RWPE2 (cell line): ENCODE measurements at regions not wholly inside any gene's neighbourhood (a gene's known extent, or its start where the extent isn't known, plus 50 kb on each side); places are given as distances from the start of the nearest gene placed in this dataset.
"Not testable (repeated sequence)": the region's sequence is repeated elsewhere in the genome, so short reads cannot be mapped to it uniquely, and the experiment has no call there.

ENCODE experiments used
- ATAC-seq: fragments of 200-7000 bp; cut with Tn5 transposase; 3 replicates; pipeline ENCODE4 v1.9.1; 2021; ENCODE audit warnings: low read depth
- DNase-seq: peaks from one replicate; pipeline ENCODE4 v3.0.0-alpha.2; 2020; ENCODE audit warnings: low spot score
- H3K27ac ChIP-seq: fragments of 450-650 bp; 2 replicates; pipeline ENCODE4 v1.5.1; 2017; ENCODE audit warnings: mild to moderate bottlenecking; ENCODE audit not compliant: poor library complexity, severe bottlenecking
- H3K27me3 ChIP-seq: fragments of 250-450 bp; sonication (Bioruptor Pico); 2 replicates; pipeline ENCODE4 v1.5.1; 2021; ENCODE audit warnings: mild to moderate bottlenecking, moderate library complexity; ENCODE audit not compliant: insufficient read depth, poor library complexity, severe bottlenecking
- H3K36me3 ChIP-seq: fragments of 250-450 bp; sonication (Bioruptor Pico); 2 replicates; pipeline ENCODE4 v1.5.1; 2020; ENCODE audit warnings: low read depth, mild to moderate bottlenecking, moderate library complexity
- H3K4me1 ChIP-seq: fragments of 250-450 bp; sonication (Bioruptor Pico); 2 replicates; pipeline ENCODE4 v1.5.1; 2021; ENCODE audit warnings: mild to moderate bottlenecking, moderate library complexity; ENCODE audit not compliant: insufficient read depth, poor library complexity, severe bottlenecking
- H3K4me3 ChIP-seq: fragments of 250-450 bp; sonication (Bioruptor Pico); 2 replicates; pipeline ENCODE4 v1.5.1; 2021; ENCODE audit warnings: mild to moderate bottlenecking, moderate library complexity; ENCODE audit not compliant: severe bottlenecking
- H3K9me3 ChIP-seq: fragments of 250-450 bp; sonication (Bioruptor Pico); 2 replicates; pipeline ENCODE4 v1.5.1; 2021; ENCODE audit warnings: mild to moderate bottlenecking, moderate library complexity; ENCODE audit not compliant: severe bottlenecking
- TF ChIP-seq, protein P1 (sequence below): fragments of 450-650 bp; IDR thresholded peaks from one replicate; pipeline ENCODE4 v1.5.1; 2017; ENCODE audit warnings: mild to moderate bottlenecking, moderate library complexity; ENCODE audit not compliant: poor library complexity, severe bottlenecking

DNA sequence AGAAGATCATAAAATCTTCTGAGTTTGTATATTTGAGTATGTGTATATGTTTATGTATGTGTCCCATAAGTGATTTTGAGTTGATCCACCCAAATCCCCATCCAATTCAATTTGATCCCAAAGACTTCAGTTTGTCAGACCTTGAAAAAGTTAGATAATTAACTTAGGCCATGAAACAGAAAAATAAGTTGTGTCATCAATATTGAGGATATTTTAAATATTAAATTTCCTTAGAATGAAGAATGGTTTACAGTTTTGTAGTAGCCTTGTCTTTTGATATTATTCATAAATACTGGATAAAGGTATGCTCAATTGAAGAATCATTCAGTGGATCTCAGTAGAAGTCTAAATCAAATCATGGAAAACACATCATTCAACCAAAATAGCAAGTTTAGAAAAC, 864.4 kb upstream of the INTU start:
- Histone ChIP-seq H3K27ac (no peak overlapping the region), H3K4me1 (no peaks in the 10 kb centered on the region), H3K4me3 (no peak overlapping the region), H3K9me3 (no peaks in the 10 kb centered on the region), H3K36me3 (no peaks in the 10 kb centered on the region), H3K27me3 (no peaks in the 10 kb centered on the region)
- ATAC-seq (no peak), DNase-seq (no peak)
- TF ChIP-seq, protein P1, sequence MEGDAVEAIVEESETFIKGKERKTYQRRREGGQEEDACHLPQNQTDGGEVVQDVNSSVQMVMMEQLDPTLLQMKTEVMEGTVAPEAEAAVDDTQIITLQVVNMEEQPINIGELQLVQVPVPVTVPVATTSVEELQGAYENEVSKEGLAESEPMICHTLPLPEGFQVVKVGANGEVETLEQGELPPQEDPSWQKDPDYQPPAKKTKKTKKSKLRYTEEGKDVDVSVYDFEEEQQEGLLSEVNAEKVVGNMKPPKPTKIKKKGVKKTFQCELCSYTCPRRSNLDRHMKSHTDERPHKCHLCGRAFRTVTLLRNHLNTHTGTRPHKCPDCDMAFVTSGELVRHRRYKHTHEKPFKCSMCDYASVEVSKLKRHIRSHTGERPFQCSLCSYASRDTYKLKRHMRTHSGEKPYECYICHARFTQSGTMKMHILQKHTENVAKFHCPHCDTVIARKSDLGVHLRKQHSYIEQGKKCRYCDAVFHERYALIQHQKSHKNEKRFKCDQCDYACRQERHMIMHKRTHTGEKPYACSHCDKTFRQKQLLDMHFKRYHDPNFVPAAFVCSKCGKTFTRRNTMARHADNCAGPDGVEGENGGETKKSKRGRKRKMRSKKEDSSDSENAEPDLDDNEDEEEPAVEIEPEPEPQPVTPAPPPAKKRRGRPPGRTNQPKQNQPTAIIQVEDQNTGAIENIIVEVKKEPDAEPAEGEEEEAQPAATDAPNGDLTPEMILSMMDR = no peak

DNA sequence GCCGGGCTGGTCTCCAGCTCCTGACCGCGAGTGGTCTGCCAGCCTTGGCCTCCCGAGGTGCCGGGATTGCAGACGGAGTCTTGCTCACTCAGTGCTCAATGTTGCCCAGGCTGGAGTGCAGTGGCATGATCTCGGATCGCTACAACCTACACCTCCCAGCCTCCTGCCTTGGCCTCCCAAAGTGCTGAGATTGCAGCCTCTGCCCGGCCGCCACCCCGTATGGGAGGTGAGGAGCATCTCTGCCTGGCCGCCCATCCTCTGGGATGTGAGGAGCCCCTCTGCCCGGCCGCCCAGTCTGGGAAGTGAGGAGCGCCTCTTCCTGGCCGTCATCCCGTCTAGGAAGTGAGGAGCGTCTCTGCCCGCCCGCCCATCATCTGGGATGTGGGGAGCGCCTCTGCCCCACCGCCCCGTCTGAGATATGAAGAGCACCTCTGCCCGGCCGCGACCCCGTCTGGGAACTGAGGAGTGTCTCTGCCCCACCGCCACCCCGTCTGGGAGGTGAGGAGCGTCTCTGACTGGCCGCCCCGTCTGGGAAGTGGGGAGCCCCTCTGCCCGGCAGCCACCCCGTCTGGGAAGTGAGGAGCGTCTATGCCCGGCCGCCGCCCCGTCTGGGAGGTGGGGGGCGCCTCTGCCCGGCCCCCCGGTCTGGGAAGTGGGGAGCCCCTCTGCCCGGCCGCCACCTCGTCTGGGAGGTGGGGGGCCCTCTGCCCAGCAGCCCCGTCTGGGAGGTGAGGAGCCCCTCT, 861.8 kb upstream of the INTU start:
- not testable (repeated sequence) for H3K36me3 ChIP-seq, ATAC-seq, DNase-seq, H3K27ac ChIP-seq, H3K27me3 ChIP-seq, H3K4me3 ChIP-seq, H3K9me3 ChIP-seq, H3K4me1 ChIP-seq

DNA sequence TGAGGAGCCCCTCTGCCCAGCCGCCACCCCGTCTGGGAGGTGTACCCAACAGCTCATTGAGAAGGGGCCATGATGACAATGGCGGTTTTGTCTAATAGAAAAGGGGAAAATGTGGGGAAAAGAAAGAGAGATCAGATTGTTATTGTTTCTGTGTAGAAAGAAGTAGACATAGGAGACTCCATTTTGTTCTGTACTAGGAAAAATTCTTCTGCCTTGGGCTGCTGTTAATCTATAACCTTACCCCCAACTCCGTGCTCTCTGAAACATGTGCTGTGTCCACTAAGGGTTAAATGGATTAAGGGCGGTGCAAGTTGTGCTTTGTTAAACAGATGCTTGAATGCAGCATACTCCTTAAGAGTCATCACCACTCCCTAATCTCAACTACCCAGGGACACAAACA, 861.1 kb upstream of the INTU start:
- ATAC-seq, DNase-seq, H3K27me3 ChIP-seq: not testable (repeated sequence)

DNA sequence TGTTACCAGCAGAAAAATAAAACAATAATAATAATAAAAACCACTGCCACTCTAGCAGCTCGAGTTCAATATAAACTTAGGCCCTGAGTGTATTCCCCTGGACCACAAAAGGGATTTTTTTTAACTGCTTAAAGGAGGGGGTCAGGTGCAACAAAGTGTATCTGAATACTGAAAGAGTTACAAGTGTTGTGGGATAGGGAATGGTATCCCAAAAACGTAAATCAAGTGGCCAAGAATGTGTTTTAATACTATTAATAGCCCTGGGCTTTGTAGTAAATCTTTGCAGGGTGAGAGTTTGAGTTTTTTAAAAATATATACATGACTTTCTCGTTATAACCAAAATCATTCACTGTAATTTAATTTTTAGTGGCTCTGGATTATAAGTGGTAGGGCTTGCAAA, 860.1 kb upstream of the INTU start:
- Histone ChIP-seq H3K27ac (no peak overlapping the region), H3K36me3 (no peaks in the 10 kb centered on the region; the same call in 1 of the 2 replicates), H3K4me1 (peaks cover under 1% of the 10 kb centered on the region), H3K4me3 (no peak overlapping the region), H3K27me3 (no peaks in the 10 kb centered on the region), H3K9me3 (no peaks in the 10 kb centered on the region)
- ATAC-seq (no peak), DNase-seq (no peak)
- TF ChIP-seq, protein P1 = no peak

More for the DNA sequence above, 861.1 kb upstream of the INTU start:
- not testable (repeated sequence) for H3K27ac ChIP-seq, H3K36me3 ChIP-seq, H3K4me3 ChIP-seq, H3K4me1 ChIP-seq, H3K9me3 ChIP-seq

DNA sequence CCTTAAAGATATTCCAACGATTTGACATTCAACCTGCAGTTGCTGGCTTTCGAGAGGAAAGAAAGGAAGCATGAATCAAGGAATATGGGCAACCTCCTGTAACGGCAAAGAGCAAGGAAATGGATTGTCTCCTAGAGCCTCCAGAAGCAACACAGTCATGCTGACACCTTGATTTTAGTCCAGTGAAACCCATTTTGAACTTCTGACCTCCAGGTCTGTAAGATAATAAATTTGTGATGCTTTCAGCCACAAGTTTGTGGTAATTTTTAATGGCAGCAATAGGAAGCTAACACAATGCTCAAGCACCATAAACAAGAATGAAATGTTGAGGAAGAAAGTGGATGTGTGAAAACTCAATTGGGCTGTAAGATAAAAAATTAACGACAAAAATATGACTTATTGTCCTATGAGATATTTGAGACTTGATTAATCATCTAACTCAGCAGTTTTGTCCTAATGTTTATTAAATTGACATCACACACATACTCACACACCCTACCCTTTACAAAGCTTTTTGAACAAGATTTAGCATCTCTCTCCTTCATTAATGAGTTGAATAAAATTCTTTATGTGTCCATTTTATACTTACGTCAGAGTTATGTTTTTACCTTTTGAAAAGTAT, 857.2 kb upstream of the INTU start:
- no peaks in the 10 kb centered on the region for H3K27me3 ChIP-seq
- no peak overlapping the region for H3K4me3 ChIP-seq
- TF ChIP-seq, protein P1 = no peak
- no peaks in the 10 kb centered on the region for H3K9me3 ChIP-seq
- DNase-seq = no peak
- H3K27ac ChIP-seq = no peak overlapping the region
- H3K4me1 ChIP-seq = peaks cover 11% of the 10 kb centered on the region
- ATAC-seq = no peak
- no peaks in the 10 kb centered on the region; the same call in 1 of the 2 replicates for H3K36me3 ChIP-seq

DNA sequence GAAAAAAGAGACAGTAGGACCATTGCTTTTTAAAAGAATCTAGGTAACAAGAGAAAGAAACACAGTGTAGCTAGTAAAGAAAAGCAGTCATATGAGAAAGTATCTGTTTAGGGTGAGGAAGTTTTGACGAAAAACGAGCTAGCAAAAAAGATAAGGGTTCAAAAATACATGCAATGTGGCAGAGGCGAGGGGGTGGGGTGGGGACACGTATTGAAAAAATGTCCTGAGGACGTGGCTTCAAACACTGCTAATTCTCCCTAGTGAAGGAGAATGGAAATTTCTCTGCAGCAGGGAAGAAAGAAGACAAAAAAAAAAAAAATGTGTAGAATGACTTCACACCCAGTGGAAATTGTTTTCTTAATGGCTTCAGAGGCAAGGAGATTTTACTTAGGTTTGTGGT, 856.4 kb upstream of the INTU start:
- no peak overlapping the region for H3K4me3 ChIP-seq
- no peak overlapping the region for H3K27ac ChIP-seq
- ATAC-seq (no peak), DNase-seq (no peak)
- TF ChIP-seq, protein P1 = no peak
- peaks cover 11% of the 10 kb centered on the region for H3K4me1 ChIP-seq
- H3K9me3 ChIP-seq = no peaks in the 10 kb centered on the region
- H3K27me3 ChIP-seq = no peaks in the 10 kb centered on the region
- H3K36me3 ChIP-seq = no peaks in the 10 kb centered on the region; the same call in 1 of the 2 replicates
